Liver (tissue), 8 donors: ENCODE measurements at regions not wholly inside any gene's neighbourhood (a gene's known extent, or its start where the extent isn't known, plus 50 kb on each side); places are given as distances from the start of the nearest gene placed in this dataset.

ENCODE experiments used
- DNase-seq: peaks from one replicate; pipeline ENCODE4 v3.0.0-alpha.2; 2017; ENCODE audit warnings: low spot score
- H3K27ac ChIP-seq, 2 donors: one replicate each; pipeline ENCODE4 v1.7.0; 2013; ENCODE audit warnings: inconsistent platforms in 2 of 2, low read length in 2 of 2, control low read depth in 1 of 2, low read depth in 1 of 2, mild to moderate bottlenecking in 1 of 2
- H3K27me3 ChIP-seq, 4 donors: one replicate each; pipeline versions ENCODE4 v1.6.1 to v1.7.0; 2013; ENCODE audit warnings: low read length in 3 of 4, inconsistent platforms in 1 of 4, mild to moderate bottlenecking in 1 of 4, moderate library complexity in 1 of 4; ENCODE audit not compliant: control insufficient read depth in 4 of 4, insufficient read depth in 4 of 4
- H3K36me3 ChIP-seq, 4 donors: one replicate each; pipeline versions ENCODE4 v1.6.1 to v1.7.0; 2013; ENCODE audit warnings: low read length in 3 of 4, mild to moderate bottlenecking in 3 of 4, low read depth in 1 of 4, moderate library complexity in 1 of 4; ENCODE audit not compliant: control insufficient read depth in 4 of 4, insufficient read depth in 3 of 4
- H3K4me1 ChIP-seq, 4 donors: one replicate each; pipeline versions ENCODE4 v1.6.1 to v1.7.0; 2013; ENCODE audit warnings: low read length in 3 of 4, mild to moderate bottlenecking in 3 of 4, moderate library complexity in 1 of 4; ENCODE audit not compliant: control insufficient read depth in 4 of 4, insufficient read depth in 4 of 4
- H3K4me3 ChIP-seq, 3 donors: one replicate each; pipeline versions ENCODE4 v1.6.1 to v1.7.0; 2013; ENCODE audit warnings: low read length in 3 of 3, control low read depth in 1 of 3, low read depth in 1 of 3, mild to moderate bottlenecking in 1 of 3
- H3K9ac ChIP-seq, 2 donors: one replicate each; pipeline ENCODE4 v1.7.0; 2013; ENCODE audit warnings: low read length in 2 of 2, mild to moderate bottlenecking in 2 of 2, moderate library complexity in 2 of 2, control low read depth in 1 of 2, low read depth in 1 of 2
- H3K9me3 ChIP-seq, 4 donors: one replicate each; pipeline versions ENCODE4 v1.6.1 to v1.7.0; 2013; ENCODE audit warnings: low read length in 3 of 4; ENCODE audit not compliant: control insufficient read depth in 4 of 4
- EGR1 ChIP-seq, 2 donors: IDR thresholded peaks; 2 replicates each; pipeline ENCODE4 v1.6.1; 2016 to 2018; ENCODE audit warnings: antibody characterized with exemption in 2 of 2, low read depth in 2 of 2
- FOXA1 ChIP-seq: IDR thresholded peaks from 2 replicates; pipeline ENCODE4 v1.6.1; 2016; ENCODE audit warnings: antibody characterized with exemption
- GABPA ChIP-seq, 2 donors: IDR thresholded peaks in 1 of 2; conservative IDR thresholded peaks in 1 of 2; 2 replicates each; pipeline ENCODE4 v1.6.1; 2016; ENCODE audit warnings: antibody characterized with exemption in 2 of 2, mild to moderate bottlenecking in 1 of 2, moderate library complexity in 1 of 2
- HNF4A ChIP-seq, 2 donors: conservative IDR thresholded peaks; 2 replicates each; pipeline ENCODE4 v1.6.1; 2016; ENCODE audit warnings: antibody characterized with exemption in 2 of 2, mild to moderate bottlenecking in 2 of 2
- HNF4G ChIP-seq: IDR thresholded peaks from 2 replicates; pipeline ENCODE4 v1.6.1; 2016; ENCODE audit warnings: antibody characterized with exemption
- JUND ChIP-seq, 2 donors: IDR thresholded peaks; 2 replicates each; pipeline ENCODE4 v1.6.1; 2016; ENCODE audit warnings: antibody characterized with exemption in 2 of 2
- NR2F2 ChIP-seq: IDR thresholded peaks from 2 replicates; pipeline ENCODE4 v1.6.1; 2016; ENCODE audit warnings: antibody characterized with exemption
- RAD21 ChIP-seq, 2 donors: IDR thresholded peaks; 2 replicates each; pipeline ENCODE4 v1.6.1; 2016; ENCODE audit warnings: antibody characterized with exemption in 2 of 2, mild to moderate bottlenecking in 2 of 2
- RXRA ChIP-seq, 2 donors: IDR thresholded peaks; 2 replicates each; pipeline ENCODE4 v1.6.1; 2017 to 2018; ENCODE audit warnings: antibody characterized with exemption in 2 of 2, mild to moderate bottlenecking in 1 of 2
- SP1 ChIP-seq: IDR thresholded peaks from 2 replicates; pipeline ENCODE4 v1.6.1; 2018; ENCODE audit warnings: antibody characterized with exemption, mild to moderate bottlenecking
- TAF1 ChIP-seq: conservative IDR thresholded peaks from 2 replicates; pipeline ENCODE4 v1.6.1; 2016; ENCODE audit warnings: antibody characterized with exemption, mild to moderate bottlenecking
- YY1 ChIP-seq: IDR thresholded peaks from 2 replicates; pipeline ENCODE4 v1.6.1; 2016; ENCODE audit warnings: antibody characterized with exemption, mild to moderate bottlenecking
- WGBS: extraction: QIAGEN DNeasy Blood & Tissue Kit; methylation state at CpG from one replicate; pipeline ENCODE4 v1.1.7; 2013; 5-methylcytosine and 5-hydroxymethylcytosine counted together
- TF ChIP-seq, protein P1 (sequence below): IDR thresholded peaks from 2 replicates; pipeline ENCODE4 v1.6.1; 2016; ENCODE audit warnings: antibody characterized with exemption
- TF ChIP-seq, protein P2 (sequence below): IDR thresholded peaks from 2 replicates; pipeline ENCODE4 v1.6.1; 2016; ENCODE audit warnings: antibody characterized with exemption, mild to moderate bottlenecking
- TF ChIP-seq, protein P3 (sequence below): fragments of 150-350 bp; IDR thresholded peaks from 2 replicates; pipeline ENCODE4 v1.5.1; 2017; ENCODE audit warnings: improper control_type of control experiment, low read depth, low read length; ENCODE audit not compliant: missing input control
- TF ChIP-seq, protein P4 (sequence below): IDR thresholded peaks from 2 replicates; pipeline ENCODE4 v1.6.1; 2016; ENCODE audit warnings: antibody characterized with exemption
- TF ChIP-seq, protein P5 (sequence below): IDR thresholded peaks from 2 replicates; pipeline ENCODE4 v1.6.1; 2016; ENCODE audit warnings: antibody characterized with exemption
- donor health status: healthy.
- donor health status: healthy.
- donor health status: healthy.
- donor health status: healthy.
- donor health status: healthy.

DNA sequence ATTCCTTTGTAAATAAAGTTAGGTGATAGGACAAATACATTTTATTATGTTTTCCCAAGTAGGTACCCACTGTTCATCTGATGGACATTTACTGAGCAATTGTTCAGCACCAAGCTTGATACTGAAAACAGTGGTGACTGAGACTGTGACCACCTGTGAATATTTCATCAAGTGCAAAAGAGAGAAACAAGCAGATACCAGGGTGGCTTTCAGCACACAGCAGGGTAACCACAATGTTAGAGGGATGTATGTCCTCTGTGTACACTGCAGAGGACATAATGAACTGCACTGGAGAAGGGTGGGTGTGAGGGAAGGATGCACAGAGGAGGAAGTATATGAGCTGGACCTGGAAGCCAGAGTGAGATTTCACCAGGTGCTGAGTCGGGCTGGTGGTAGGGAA, 411.8 kb downstream of the RAD51AP2 start:
- no peak for DNase-seq
- no peaks in the 10 kb centered on the region for H3K4me1 ChIP-seq
- no peak overlapping the region for H3K9ac ChIP-seq
- 70% methylated on average over 1 of the region's 1 CpG for WGBS
- TF ChIP-seq TAF1 (no peak), HNF4G (no peak), NR2F2 (no peak), RXRA (IDR thresholded peaks at IDR 0.05) (no peak), FOXA1 (no peak), GABPA (IDR thresholded peaks at IDR 0.05 in 1 of 2, conservative IDR thresholded peaks at IDR 0.05 in 1 of 2) (no peak), RAD21 (IDR thresholded peaks at IDR 0.05) (no peak), YY1 (no peak), SP1 (no peak), EGR1 (IDR thresholded peaks at IDR 0.05; ENCODE audit: low read depth in 2 of 2) (no peak), JUND (IDR thresholded peaks at IDR 0.05) (no peak), HNF4A (conservative IDR thresholded peaks at IDR 0.05) (no peak)
- TF ChIP-seq, protein P1, sequence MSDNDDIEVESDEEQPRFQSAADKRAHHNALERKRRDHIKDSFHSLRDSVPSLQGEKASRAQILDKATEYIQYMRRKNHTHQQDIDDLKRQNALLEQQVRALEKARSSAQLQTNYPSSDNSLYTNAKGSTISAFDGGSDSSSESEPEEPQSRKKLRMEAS: no peak
- TF ChIP-seq, protein P2, sequence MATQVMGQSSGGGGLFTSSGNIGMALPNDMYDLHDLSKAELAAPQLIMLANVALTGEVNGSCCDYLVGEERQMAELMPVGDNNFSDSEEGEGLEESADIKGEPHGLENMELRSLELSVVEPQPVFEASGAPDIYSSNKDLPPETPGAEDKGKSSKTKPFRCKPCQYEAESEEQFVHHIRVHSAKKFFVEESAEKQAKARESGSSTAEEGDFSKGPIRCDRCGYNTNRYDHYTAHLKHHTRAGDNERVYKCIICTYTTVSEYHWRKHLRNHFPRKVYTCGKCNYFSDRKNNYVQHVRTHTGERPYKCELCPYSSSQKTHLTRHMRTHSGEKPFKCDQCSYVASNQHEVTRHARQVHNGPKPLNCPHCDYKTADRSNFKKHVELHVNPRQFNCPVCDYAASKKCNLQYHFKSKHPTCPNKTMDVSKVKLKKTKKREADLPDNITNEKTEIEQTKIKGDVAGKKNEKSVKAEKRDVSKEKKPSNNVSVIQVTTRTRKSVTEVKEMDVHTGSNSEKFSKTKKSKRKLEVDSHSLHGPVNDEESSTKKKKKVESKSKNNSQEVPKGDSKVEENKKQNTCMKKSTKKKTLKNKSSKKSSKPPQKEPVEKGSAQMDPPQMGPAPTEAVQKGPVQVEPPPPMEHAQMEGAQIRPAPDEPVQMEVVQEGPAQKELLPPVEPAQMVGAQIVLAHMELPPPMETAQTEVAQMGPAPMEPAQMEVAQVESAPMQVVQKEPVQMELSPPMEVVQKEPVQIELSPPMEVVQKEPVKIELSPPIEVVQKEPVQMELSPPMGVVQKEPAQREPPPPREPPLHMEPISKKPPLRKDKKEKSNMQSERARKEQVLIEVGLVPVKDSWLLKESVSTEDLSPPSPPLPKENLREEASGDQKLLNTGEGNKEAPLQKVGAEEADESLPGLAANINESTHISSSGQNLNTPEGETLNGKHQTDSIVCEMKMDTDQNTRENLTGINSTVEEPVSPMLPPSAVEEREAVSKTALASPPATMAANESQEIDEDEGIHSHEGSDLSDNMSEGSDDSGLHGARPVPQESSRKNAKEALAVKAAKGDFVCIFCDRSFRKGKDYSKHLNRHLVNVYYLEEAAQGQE: no peak
- TF ChIP-seq, protein P3, sequence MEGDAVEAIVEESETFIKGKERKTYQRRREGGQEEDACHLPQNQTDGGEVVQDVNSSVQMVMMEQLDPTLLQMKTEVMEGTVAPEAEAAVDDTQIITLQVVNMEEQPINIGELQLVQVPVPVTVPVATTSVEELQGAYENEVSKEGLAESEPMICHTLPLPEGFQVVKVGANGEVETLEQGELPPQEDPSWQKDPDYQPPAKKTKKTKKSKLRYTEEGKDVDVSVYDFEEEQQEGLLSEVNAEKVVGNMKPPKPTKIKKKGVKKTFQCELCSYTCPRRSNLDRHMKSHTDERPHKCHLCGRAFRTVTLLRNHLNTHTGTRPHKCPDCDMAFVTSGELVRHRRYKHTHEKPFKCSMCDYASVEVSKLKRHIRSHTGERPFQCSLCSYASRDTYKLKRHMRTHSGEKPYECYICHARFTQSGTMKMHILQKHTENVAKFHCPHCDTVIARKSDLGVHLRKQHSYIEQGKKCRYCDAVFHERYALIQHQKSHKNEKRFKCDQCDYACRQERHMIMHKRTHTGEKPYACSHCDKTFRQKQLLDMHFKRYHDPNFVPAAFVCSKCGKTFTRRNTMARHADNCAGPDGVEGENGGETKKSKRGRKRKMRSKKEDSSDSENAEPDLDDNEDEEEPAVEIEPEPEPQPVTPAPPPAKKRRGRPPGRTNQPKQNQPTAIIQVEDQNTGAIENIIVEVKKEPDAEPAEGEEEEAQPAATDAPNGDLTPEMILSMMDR: no peak
- TF ChIP-seq, protein P4, sequence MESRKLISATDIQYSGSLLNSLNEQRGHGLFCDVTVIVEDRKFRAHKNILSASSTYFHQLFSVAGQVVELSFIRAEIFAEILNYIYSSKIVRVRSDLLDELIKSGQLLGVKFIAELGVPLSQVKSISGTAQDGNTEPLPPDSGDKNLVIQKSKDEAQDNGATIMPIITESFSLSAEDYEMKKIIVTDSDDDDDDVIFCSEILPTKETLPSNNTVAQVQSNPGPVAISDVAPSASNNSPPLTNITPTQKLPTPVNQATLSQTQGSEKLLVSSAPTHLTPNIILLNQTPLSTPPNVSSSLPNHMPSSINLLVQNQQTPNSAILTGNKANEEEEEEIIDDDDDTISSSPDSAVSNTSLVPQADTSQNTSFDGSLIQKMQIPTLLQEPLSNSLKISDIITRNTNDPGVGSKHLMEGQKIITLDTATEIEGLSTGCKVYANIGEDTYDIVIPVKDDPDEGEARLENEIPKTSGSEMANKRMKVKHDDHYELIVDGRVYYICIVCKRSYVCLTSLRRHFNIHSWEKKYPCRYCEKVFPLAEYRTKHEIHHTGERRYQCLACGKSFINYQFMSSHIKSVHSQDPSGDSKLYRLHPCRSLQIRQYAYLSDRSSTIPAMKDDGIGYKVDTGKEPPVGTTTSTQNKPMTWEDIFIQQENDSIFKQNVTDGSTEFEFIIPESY: no peak
- H3K4me3 ChIP-seq: no peak overlapping the region
- H3K9me3 ChIP-seq: no peaks in the 10 kb centered on the region
- H3K27me3 ChIP-seq: no peaks in the 10 kb centered on the region
- no peaks in the 10 kb centered on the region for H3K36me3 ChIP-seq
- H3K27ac ChIP-seq: no peak overlapping the region

DNA sequence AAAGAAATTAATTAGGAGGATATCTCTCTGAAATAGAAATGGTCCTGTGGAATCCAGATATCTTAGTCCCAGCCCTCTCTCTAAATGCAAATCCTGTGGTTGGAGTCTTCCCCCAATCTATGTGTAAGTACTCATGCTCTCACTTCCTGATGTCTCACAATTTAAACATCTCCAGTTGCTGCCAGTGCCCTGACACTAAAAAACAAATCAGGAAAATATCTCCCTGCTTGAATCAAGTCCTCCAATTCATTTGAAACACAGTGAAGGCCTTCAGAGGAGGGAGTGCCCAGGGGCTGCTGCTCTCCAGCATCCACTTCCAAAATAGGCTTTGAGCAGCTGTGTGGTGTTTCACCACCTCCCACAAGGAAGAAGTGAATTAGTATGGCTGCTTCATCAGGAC, 413.8 kb downstream of the RAD51AP2 start:
- H3K36me3 ChIP-seq: no peaks in the 10 kb centered on the region
- no peak overlapping the region for H3K9ac ChIP-seq
- TF ChIP-seq GABPA (IDR thresholded peaks at IDR 0.05 in 1 of 2, conservative IDR thresholded peaks at IDR 0.05 in 1 of 2): no peak
- TF ChIP-seq NR2F2: no peak
- TF ChIP-seq, protein P3: no peak
- TF ChIP-seq, protein P5, sequence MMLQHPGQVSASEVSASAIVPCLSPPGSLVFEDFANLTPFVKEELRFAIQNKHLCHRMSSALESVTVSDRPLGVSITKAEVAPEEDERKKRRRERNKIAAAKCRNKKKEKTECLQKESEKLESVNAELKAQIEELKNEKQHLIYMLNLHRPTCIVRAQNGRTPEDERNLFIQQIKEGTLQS: no peak
- no peak for TF ChIP-seq FOXA1
- no peak for TF ChIP-seq EGR1 (IDR thresholded peaks at IDR 0.05; ENCODE audit: low read depth in 2 of 2)
- no peak for TF ChIP-seq SP1
- TF ChIP-seq TAF1: no peak
- TF ChIP-seq, protein P4: no peak

More for the DNA sequence above, 413.8 kb downstream of the RAD51AP2 start:
- H3K4me3 ChIP-seq: no peak overlapping the region
- DNase-seq: no peak
- no peaks in the 10 kb centered on the region for H3K27me3 ChIP-seq
- no peaks in the 10 kb centered on the region for H3K4me1 ChIP-seq
- no peaks in the 10 kb centered on the region for H3K9me3 ChIP-seq
- no peak overlapping the region for H3K27ac ChIP-seq
